Neural cell (in vitro differentiated cells): ENCODE measurements at regions not wholly inside any gene's neighbourhood (a gene's known extent, or its start where the extent isn't known, plus 50 kb on each side); places are given as distances from the start of the nearest gene placed in this dataset.

Source experiments
- H2AFZ ChIP-seq: fragments of 200-600, 300-800 bp; sonication (generic), shearing (Covaris generic); 2 replicates; pipeline ENCODE4 v1.6.0; 2014; ENCODE audit warnings: low read depth, mild to moderate bottlenecking, antibody characterized with exemption, low read length, moderate library complexity
- H3F3A ChIP-seq: fragments of 200-600 bp; shearing (Covaris generic); 2 replicates; pipeline ENCODE4 v1.6.1; 2016; ENCODE audit warnings: mild to moderate bottlenecking, moderate library complexity, mixed read lengths, antibody characterized with exemption, low read length; ENCODE audit not compliant: insufficient read depth, poor library complexity, severe bottlenecking
- H3K27ac ChIP-seq: fragments of 200-600, 300-800 bp; sonication (generic), shearing (Covaris generic); 2 replicates; pipeline ENCODE4 v1.5.1; 2014; ENCODE audit warnings: mild to moderate bottlenecking, low read length, moderate library complexity
- H3K27me3 ChIP-seq: fragments of 300-800, 200-600 bp; sonication (generic), shearing (Covaris generic); 2 replicates; pipeline ENCODE4 v1.6.0; 2014; ENCODE audit warnings: mild to moderate bottlenecking, low read depth, low read length, moderate library complexity; ENCODE audit not compliant: insufficient read depth
- H3K36me3 ChIP-seq: fragments of 300-800, 200-600 bp; sonication (generic), shearing (Covaris generic); 2 replicates; pipeline ENCODE4 v1.5.1; 2014; ENCODE audit warnings: mild to moderate bottlenecking, antibody characterized with exemption, low read length, moderate library complexity; ENCODE audit not compliant: insufficient read depth
- H3K4me2 ChIP-seq: fragments of 300-800, 200-600 bp; sonication (generic), shearing (Covaris generic); 2 replicates; pipeline ENCODE4 v1.6.0; 2014; ENCODE audit warnings: mild to moderate bottlenecking, low read length
- H3K4me3 ChIP-seq: fragments of 300-800, 200-600 bp; sonication (generic), shearing (Covaris generic); 2 replicates; pipeline ENCODE4 v1.5.1; 2014; ENCODE audit warnings: mild to moderate bottlenecking, low read length, moderate library complexity
- H3K79me2 ChIP-seq: fragments of 200-600 bp; shearing (Covaris generic); replicated peaks from 2 replicates; pipeline ENCODE4 v1.6.0; 2014; ENCODE audit warnings: mild to moderate bottlenecking, low read length, moderate library complexity; ENCODE audit not compliant: insufficient read depth
- H3K9ac ChIP-seq: fragments of 300-800, 200-600 bp; sonication (generic), shearing (Covaris generic); 2 replicates; pipeline ENCODE4 v1.6.1; 2016; ENCODE audit warnings: mild to moderate bottlenecking, low read length, mixed read lengths
- H3K9me2 ChIP-seq: fragments of 200-600 bp; shearing (Covaris generic); 2 replicates; pipeline ENCODE4 v1.6.1; 2016; ENCODE audit warnings: mild to moderate bottlenecking, low read length, mixed read lengths; ENCODE audit not compliant: insufficient read depth
- H3K9me3 ChIP-seq: fragments of 200-600, 300-800 bp; sonication (generic), shearing (Covaris generic); 2 replicates; pipeline ENCODE4 v1.6.1; 2016; ENCODE audit warnings: mild to moderate bottlenecking, mixed run types, low read length, moderate library complexity, mixed read lengths
- H4K20me1 ChIP-seq: fragments of 200-600 bp; shearing (Covaris generic); 2 replicates; pipeline ENCODE4 v1.6.1; 2016; ENCODE audit warnings: mild to moderate bottlenecking, mixed run types; ENCODE audit not compliant: insufficient read depth
- CTCF ChIP-seq: fragments of 450-650 bp; IDR thresholded peaks from 2 replicates; pipeline ENCODE4 v1.5.1; 2014; ENCODE audit warnings: antibody characterized with exemption, mild to moderate bottlenecking, moderate library complexity; ENCODE audit not compliant: poor library complexity, severe bottlenecking
- EZH2 ChIP-seq: fragments of 200-600, 300-800 bp; shearing (Covaris generic), sonication (generic); IDR thresholded peaks from 2 replicates; pipeline ENCODE4 v1.6.1; 2014; ENCODE audit warnings: antibody characterized with exemption, low read length, borderline replicate concordance, mild to moderate bottlenecking; ENCODE audit not compliant: insufficient read depth, poor library complexity, severe bottlenecking
- MXI1 ChIP-seq: fragments of 450-650 bp; conservative IDR thresholded peaks from 2 replicates; pipeline ENCODE4 v1.6.1; 2014; ENCODE audit warnings: antibody characterized with exemption, mild to moderate bottlenecking; ENCODE audit not compliant: poor library complexity, severe bottlenecking
- POLR2AphosphoS5 ChIP-seq: IDR thresholded peaks from 2 replicates; pipeline ENCODE4 v1.6.1; 2012
- RAD21 ChIP-seq: fragments of 450-650 bp; conservative IDR thresholded peaks from 2 replicates; pipeline ENCODE4 v1.6.1; 2014; ENCODE audit warnings: antibody characterized with exemption, mild to moderate bottlenecking, moderate library complexity
- REST ChIP-seq: IDR thresholded peaks from 2 replicates; pipeline ENCODE4 v1.6.1; 2012; ENCODE audit warnings: borderline replicate concordance
- TAF1 ChIP-seq: IDR thresholded peaks from 2 replicates; pipeline ENCODE4 v1.6.1; 2012; ENCODE audit warnings: low read depth

GRCh38 chr13:40456397-40456953, 210.0 kb downstream of the FOXO1 start:
- Histone ChIP-seq H3F3A (no peaks in the 10 kb centered on the region), H3K9me2 (no peaks in the 10 kb centered on the region), H3K4me3 (no peak overlapping the region), H3K4me2 (no peak overlapping the region), H3K36me3 (no peaks in the 10 kb centered on the region), H3K9ac (no peak overlapping the region), H3K9me3 (no peaks in the 10 kb centered on the region), H3K79me2 (no peaks in the 10 kb centered on the region), H4K20me1 (no peaks in the 10 kb centered on the region), H2AFZ (no peak overlapping the region), H3K27ac (no peak overlapping the region), H3K27me3 (no peaks in the 10 kb centered on the region)
- TF ChIP-seq REST (no peak), MXI1 (no peak)

- Histone ChIP-seq H3K4me3 (no peak overlapping the region), H3K27me3 (no peaks in the 10 kb centered on the region), H3K27ac (no peak overlapping the region), H3K79me2 (no peaks in the 10 kb centered on the region), H3K9ac (no peak overlapping the region), H3K9me3 (no peaks in the 10 kb centered on the region), H3K9me2 (no peaks in the 10 kb centered on the region), H2AFZ (no peak overlapping the region), H4K20me1 (no peaks in the 10 kb centered on the region), H3F3A (no peaks in the 10 kb centered on the region), H3K36me3 (no peaks in the 10 kb centered on the region), H3K4me2 (no peak overlapping the region)
- no peak for TF ChIP-seq TAF1
- no peak for TF ChIP-seq RAD21
- no peak for TF ChIP-seq EZH2
- TF ChIP-seq POLR2AphosphoS5, result no peak
- TF ChIP-seq MXI1, result no peak
- TF ChIP-seq CTCF, result no peak
These were observed 209.4 kb downstream of the FOXO1 start for GRCh38 chr13:40456979-40457553.
